Testis (tissue), 2 donors: ENCODE measurements at regions not wholly inside any gene's neighbourhood (a gene's known extent, or its start where the extent isn't known, plus 50 kb on each side); places are given as distances from the start of the nearest gene placed in this dataset.

Experiments
- POLR2A ChIP-seq: fragments of 450-650 bp; IDR thresholded peaks from one replicate; pipeline ENCODE4 v1.6.1; 2017; ENCODE audit warnings: antibody characterized with exemption, mild to moderate bottlenecking, moderate library complexity
- TF ChIP-seq, protein P1 (sequence below), 3 experiments: fragments of 450-650 bp in 2 of 3; fragments of 200-600 bp in 1 of 3; sonication (generic) in 1 of 3; IDR thresholded peaks; one replicate each; pipeline ENCODE4 v1.5.1; 2016 to 2019; ENCODE audit warnings: antibody characterized with exemption in 3 of 3, mild to moderate bottlenecking in 2 of 3, moderate library complexity in 1 of 3

- TF ChIP-seq, protein P1, sequence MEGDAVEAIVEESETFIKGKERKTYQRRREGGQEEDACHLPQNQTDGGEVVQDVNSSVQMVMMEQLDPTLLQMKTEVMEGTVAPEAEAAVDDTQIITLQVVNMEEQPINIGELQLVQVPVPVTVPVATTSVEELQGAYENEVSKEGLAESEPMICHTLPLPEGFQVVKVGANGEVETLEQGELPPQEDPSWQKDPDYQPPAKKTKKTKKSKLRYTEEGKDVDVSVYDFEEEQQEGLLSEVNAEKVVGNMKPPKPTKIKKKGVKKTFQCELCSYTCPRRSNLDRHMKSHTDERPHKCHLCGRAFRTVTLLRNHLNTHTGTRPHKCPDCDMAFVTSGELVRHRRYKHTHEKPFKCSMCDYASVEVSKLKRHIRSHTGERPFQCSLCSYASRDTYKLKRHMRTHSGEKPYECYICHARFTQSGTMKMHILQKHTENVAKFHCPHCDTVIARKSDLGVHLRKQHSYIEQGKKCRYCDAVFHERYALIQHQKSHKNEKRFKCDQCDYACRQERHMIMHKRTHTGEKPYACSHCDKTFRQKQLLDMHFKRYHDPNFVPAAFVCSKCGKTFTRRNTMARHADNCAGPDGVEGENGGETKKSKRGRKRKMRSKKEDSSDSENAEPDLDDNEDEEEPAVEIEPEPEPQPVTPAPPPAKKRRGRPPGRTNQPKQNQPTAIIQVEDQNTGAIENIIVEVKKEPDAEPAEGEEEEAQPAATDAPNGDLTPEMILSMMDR (IDR thresholded peaks at IDR 0.05) = no peak
- TF ChIP-seq POLR2A = no peak
Measured at GRCh38 chr22:27075891-27076290, 418.5 kb downstream of the MIAT start.
